ENCODE measurements at regions not wholly inside any gene's neighbourhood (a gene's known extent, or its start where the extent isn't known, plus 50 kb on each side); places are given as distances from the start of the nearest gene placed in this dataset.

DNA sequence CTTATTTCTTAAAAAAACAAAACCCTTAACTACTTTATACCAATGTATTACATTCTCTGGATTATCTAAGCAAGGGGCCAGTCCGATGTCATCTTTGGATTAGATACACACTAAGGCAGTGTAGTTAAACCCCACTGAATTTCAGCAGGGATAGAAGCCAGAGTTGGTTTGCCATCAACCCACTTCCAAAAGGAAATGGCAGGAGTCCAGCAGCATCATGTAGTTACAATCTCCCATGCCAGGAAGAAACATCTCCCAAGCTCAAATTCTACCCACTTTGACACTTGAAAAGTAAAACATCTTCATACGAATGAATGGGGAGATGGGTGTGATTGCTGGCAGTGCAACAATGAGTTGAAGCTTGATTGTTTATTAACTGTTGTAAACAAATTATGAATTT is 203.5 kb upstream of the PLXNC1 start:
- DNase-seq (no peak), ATAC-seq (replicated peaks in 1 of 4) (no peak)
- no peak overlapping the region for H3K27ac ChIP-seq (ENCODE audit: low read length)
- no peaks in the 10 kb centered on the region for H3K9me3 ChIP-seq
- Mint-ChIP-seq H3K27ac (no peak overlapping the region), H3K27me3 (no peaks in the 10 kb centered on the region), H3K4me1 (no peaks in the 10 kb centered on the region), H3K36me3 (peaks cover 9% of the 10 kb centered on the region), H3K4me3 (no peak overlapping the region), H3K9me3 (peaks cover 0 to 14% (median 7%) of the 10 kb centered on the region in 3 donors)
- no peaks in the 10 kb centered on the region for H3K36me3 ChIP-seq (ENCODE audit: control insufficient read depth in 2 of 2, extremely low read depth in 1 of 2, insufficient read depth in 1 of 2, low read length in 1 of 2)
- CTCF ChIA-PET: interaction anchor here in 1 of 2 donors (0.5 kb wide), 1 partner anchor 597 kb away, joined by 4 read pairs; no protein-coding TSS in a partner anchor
- no peaks in the 10 kb centered on the region for H3K27me3 ChIP-seq (replicated peaks in 1 of 2; ENCODE audit: control insufficient read depth in 2 of 2, extremely low read depth in 1 of 2, insufficient read depth in 2 of 2, low read length in 1 of 2)
- 100% methylated on average over 1 of the region's 2 CpGs for WGBS (ENCODE audit: insufficient coverage)
- H3K4me3 ChIP-seq (ENCODE audit: control insufficient read depth in 1 of 2, extremely low read depth in 1 of 2, low read length in 1 of 2): no peak overlapping the region
- H3K4me1 ChIP-seq (ENCODE audit: control insufficient read depth in 1 of 2, extremely low read depth in 1 of 2, insufficient read depth in 2 of 2, low read length in 2 of 2): no peaks in the 10 kb centered on the region
- POLR2A ChIA-PET: no interaction called here

DNA sequence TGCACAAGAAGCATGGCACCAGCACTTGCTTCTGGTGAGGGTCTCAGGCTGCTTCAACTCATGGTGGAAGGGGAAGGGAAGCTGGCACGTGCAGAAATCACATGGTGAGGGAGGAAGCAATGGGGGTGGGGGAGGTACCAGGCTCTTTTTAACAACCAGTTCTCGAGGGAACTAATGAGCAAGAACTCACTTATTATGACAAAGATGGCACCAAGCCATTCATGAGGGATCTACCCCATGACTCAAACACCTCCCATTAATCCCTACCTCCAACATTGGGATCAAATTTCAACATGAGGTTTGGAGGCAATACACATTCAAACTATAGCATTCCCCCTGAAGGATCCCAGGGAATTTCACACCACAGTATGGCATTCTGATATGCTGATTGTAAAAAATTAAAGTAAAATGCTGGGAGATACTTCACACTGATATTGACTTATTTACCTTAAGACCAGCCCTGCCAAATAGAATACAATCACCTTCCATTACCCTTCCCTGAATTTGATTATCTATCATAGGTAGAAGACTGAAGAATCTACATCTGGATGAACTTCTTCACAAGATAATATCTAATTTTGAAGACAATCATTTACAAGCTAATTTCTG is 201.7 kb upstream of the PLXNC1 start:
- CTCF ChIA-PET: interaction anchor here in 1 of 2 donors (0.7 kb wide), 1 partner anchor 768 kb away, joined by 4 read pairs; no protein-coding TSS in a partner anchor
- Mint-ChIP-seq H3K9me3 (peaks cover 0 to 16% (median 7%) of the 10 kb centered on the region in 3 donors), H3K4me3 (no peak overlapping the region)

DNA sequence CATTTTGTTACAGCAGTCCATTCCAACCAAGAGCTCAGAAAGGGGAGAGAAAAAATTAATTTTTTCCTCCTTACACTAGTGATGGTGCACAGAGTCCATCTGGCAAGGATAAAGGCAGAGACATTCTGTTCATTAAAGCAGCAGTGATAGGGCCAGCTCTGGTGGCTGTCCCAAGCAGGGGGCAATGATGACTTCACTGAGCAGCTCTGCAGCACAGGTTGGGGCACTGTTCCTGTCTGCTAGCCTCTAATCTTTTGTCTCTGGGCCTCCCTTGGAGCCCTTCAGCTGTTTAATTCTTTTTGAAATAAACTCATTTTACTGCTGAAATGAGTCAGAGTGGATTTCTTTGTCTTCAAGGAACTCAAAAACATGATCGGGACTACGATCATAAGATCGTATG is 200.9 kb upstream of the PLXNC1 start:
- Histone ChIP-seq H3K4me3 (ENCODE audit: control insufficient read depth in 1 of 2, extremely low read depth in 1 of 2, low read length in 1 of 2) (no peak overlapping the region), H3K36me3 (ENCODE audit: control insufficient read depth in 2 of 2, extremely low read depth in 1 of 2, insufficient read depth in 1 of 2, low read length in 1 of 2) (no peaks in the 10 kb centered on the region), H3K27ac (ENCODE audit: low read length) (no peak overlapping the region), H3K4me1 (ENCODE audit: control insufficient read depth in 1 of 2, extremely low read depth in 1 of 2, insufficient read depth in 2 of 2, low read length in 2 of 2) (no peaks in the 10 kb centered on the region), H3K27me3 (replicated peaks in 1 of 2; ENCODE audit: control insufficient read depth in 2 of 2, extremely low read depth in 1 of 2, insufficient read depth in 2 of 2, low read length in 1 of 2) (peaks cover 0 to 4% of the 10 kb centered on the region in 2 experiments), H3K9me3 (no peaks in the 10 kb centered on the region)
- Mint-ChIP-seq H3K27ac (no peak overlapping the region), H3K4me1 (peaks cover 0 to 6% (median 4%) of the 10 kb centered on the region in 3 donors), H3K27me3 (no peaks in the 10 kb centered on the region), H3K36me3 (peaks cover 9% of the 10 kb centered on the region), H3K4me3 (no peak overlapping the region), H3K9me3 (peaks cover 0 to 16% (median 7%) of the 10 kb centered on the region in 3 donors)
- POLR2A ChIA-PET: interaction anchor here in 1 of 2 donors (0.6 kb wide), 1 partner anchor 138 kb away, joined by 3 read pairs; no protein-coding TSS in a partner anchor
- no peak for ATAC-seq (replicated peaks in 1 of 4)
- DNase-seq: no peak
- CTCF ChIA-PET: interaction anchor here in 1 of 2 donors (0.5 kb wide), 1 partner anchor 269 kb away, joined by 3 read pairs; no protein-coding TSS in a partner anchor
- no CpG with 5 or more reads among the region's 3 CpGs for WGBS (ENCODE audit: insufficient coverage)

More for the DNA sequence above, 201.7 kb upstream of the PLXNC1 start:
- Mint-ChIP-seq H3K27me3 (no peaks in the 10 kb centered on the region), H3K27ac (no peak overlapping the region), H3K4me1 (no peaks in the 10 kb centered on the region), H3K36me3 (peaks cover 9% of the 10 kb centered on the region)
- no peaks in the 10 kb centered on the region for H3K9me3 ChIP-seq
- POLR2A ChIA-PET: no interaction called here
- no peak for ATAC-seq (replicated peaks in 1 of 4)
- no CpG with 5 or more reads among the region's 2 CpGs for WGBS (ENCODE audit: insufficient coverage)
- H3K36me3 ChIP-seq (ENCODE audit: control insufficient read depth in 2 of 2, extremely low read depth in 1 of 2, insufficient read depth in 1 of 2, low read length in 1 of 2): no peaks in the 10 kb centered on the region
- H3K4me3 ChIP-seq (ENCODE audit: control insufficient read depth in 1 of 2, extremely low read depth in 1 of 2, low read length in 1 of 2): no peak overlapping the region
- no peak overlapping the region for H3K27ac ChIP-seq (ENCODE audit: low read length)
- DNase-seq: no peak
- no peaks in the 10 kb centered on the region for H3K4me1 ChIP-seq (ENCODE audit: control insufficient read depth in 1 of 2, extremely low read depth in 1 of 2, insufficient read depth in 2 of 2, low read length in 2 of 2)
- H3K27me3 ChIP-seq (replicated peaks in 1 of 2; ENCODE audit: control insufficient read depth in 2 of 2, extremely low read depth in 1 of 2, insufficient read depth in 2 of 2, low read length in 1 of 2): peaks cover 0 to 4% of the 10 kb centered on the region in 2 experiments

DNA sequence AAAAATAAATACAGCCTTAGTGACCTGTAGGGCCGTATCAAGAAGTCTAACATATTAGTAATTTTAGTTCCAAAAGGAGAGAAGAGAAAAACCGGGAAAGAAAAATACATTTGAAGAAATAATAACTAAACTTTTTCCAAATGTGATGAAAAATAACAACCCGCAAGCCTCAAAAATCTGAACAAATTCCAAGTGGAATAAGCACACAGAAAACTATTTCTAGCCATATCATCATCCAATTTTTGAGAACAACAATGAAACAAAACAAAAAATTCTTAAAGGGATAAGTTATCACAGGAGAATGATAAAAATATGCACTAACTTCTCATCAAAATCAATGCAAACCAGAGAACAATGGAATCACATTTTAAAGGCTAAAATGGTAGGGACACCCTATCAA is 198.1 kb upstream of the PLXNC1 start:
- Mint-ChIP-seq H3K27ac (no peak overlapping the region), H3K4me3 (no peak overlapping the region), H3K9me3 (peaks cover 0 to 16% (median 7%) of the 10 kb centered on the region in 3 donors), H3K4me1 (peaks cover 0 to 7% (median 5%) of the 10 kb centered on the region in 3 donors), H3K36me3 (peaks cover 9% of the 10 kb centered on the region), H3K27me3 (no peaks in the 10 kb centered on the region)
- DNase-seq: no peak
- ATAC-seq (replicated peaks in 1 of 4): no peak
- Histone ChIP-seq H3K36me3 (ENCODE audit: control insufficient read depth in 2 of 2, extremely low read depth in 1 of 2, insufficient read depth in 1 of 2, low read length in 1 of 2) (no peaks in the 10 kb centered on the region), H3K27me3 (replicated peaks in 1 of 2; ENCODE audit: control insufficient read depth in 2 of 2, extremely low read depth in 1 of 2, insufficient read depth in 2 of 2, low read length in 1 of 2) (peaks cover 0 to 4% of the 10 kb centered on the region in 2 experiments), H3K9me3 (no peaks in the 10 kb centered on the region), H3K4me1 (ENCODE audit: control insufficient read depth in 1 of 2, extremely low read depth in 1 of 2, insufficient read depth in 2 of 2, low read length in 2 of 2) (no peaks in the 10 kb centered on the region), H3K4me3 (ENCODE audit: control insufficient read depth in 1 of 2, extremely low read depth in 1 of 2, low read length in 1 of 2) (no peak overlapping the region), H3K27ac (ENCODE audit: low read length) (no peak overlapping the region)
- ChIA-PET CTCF (no interaction called here), POLR2A (no interaction called here)
- no CpG with 5 or more reads among the region's 3 CpGs for WGBS (ENCODE audit: insufficient coverage)

DNA sequence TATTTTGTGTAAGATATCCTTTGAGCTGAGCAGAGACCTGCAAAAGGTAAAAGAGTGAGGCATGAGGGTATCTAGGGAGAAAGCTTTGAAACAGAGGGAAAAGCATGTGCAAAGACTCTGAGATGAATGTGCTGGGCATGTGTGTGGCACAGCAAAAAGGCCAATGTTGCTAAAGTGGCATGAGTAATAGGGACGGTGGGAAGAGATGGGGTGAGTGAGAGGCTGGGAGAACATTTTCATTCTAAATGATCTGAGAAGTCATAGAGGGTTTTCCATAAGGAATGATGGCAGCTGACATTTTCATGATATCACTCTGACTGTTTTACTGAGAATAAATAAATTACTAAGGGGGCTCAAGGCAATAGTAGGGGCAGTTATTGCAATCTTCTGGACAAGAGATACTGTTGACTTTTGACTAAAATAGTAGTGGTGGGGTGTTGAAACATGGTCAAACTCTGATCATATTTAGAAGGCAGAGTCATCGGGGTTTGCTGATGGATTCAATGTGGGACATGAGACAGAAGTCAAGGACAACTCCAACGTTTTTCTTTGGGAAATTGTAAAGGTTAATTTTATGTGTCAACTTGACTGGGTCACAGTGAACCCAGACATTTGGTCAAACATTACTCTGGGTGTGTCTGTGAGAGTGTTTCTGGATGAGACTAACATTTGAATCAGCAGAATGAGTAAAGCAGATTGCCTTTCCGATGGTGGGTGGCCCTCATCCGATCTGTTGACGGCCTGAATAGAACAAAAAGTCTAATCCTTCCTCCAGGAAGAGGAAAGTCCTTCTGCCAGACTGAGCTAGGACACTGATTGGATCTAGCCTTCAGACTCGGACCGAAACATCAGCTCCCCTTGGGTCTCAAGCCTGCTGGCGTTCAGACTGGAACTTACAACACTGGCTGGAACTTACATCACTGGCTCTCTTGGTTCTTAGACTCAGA is 193.9 kb upstream of the PLXNC1 start:
- no peaks in the 10 kb centered on the region for H3K36me3 ChIP-seq (ENCODE audit: control insufficient read depth in 2 of 2, extremely low read depth in 1 of 2, insufficient read depth in 1 of 2, low read length in 1 of 2)
- ChIA-PET POLR2A (no interaction called here), CTCF (interaction anchor here in 1 of 2 donors (0.8 kb wide), 1 partner anchor 284 kb away, joined by 3 read pairs; no protein-coding TSS in a partner anchor)
- no peak overlapping the region for H3K27ac Mint-ChIP-seq
- no peak for DNase-seq
- H3K9me3 ChIP-seq: no peaks in the 10 kb centered on the region
- H3K27me3 ChIP-seq (replicated peaks in 1 of 2; ENCODE audit: control insufficient read depth in 2 of 2, extremely low read depth in 1 of 2, insufficient read depth in 2 of 2, low read length in 1 of 2): peaks cover 0 to 4% of the 10 kb centered on the region in 2 experiments
- peaks cover 5% of the 10 kb centered on the region for H3K36me3 Mint-ChIP-seq
- peaks cover 6 to 14% (median 13%) of the 10 kb centered on the region in 3 donors for H3K9me3 Mint-ChIP-seq
- no peak overlapping the region for H3K27ac ChIP-seq (ENCODE audit: low read length)
- no peak for ATAC-seq (replicated peaks in 1 of 4)
- no peak overlapping the region for H3K4me3 ChIP-seq (ENCODE audit: control insufficient read depth in 1 of 2, extremely low read depth in 1 of 2, low read length in 1 of 2)
- H3K4me1 ChIP-seq (ENCODE audit: control insufficient read depth in 1 of 2, extremely low read depth in 1 of 2, insufficient read depth in 2 of 2, low read length in 2 of 2): no peaks in the 10 kb centered on the region
- H3K4me1 Mint-ChIP-seq: peaks cover 0 to 7% (median 5%) of the 10 kb centered on the region in 3 donors
- no peak overlapping the region for H3K4me3 Mint-ChIP-seq
- WGBS (ENCODE audit: insufficient coverage): 76% methylated on average over 7 of the region's 9 CpGs
- no peaks in the 10 kb centered on the region for H3K27me3 Mint-ChIP-seq

DNA sequence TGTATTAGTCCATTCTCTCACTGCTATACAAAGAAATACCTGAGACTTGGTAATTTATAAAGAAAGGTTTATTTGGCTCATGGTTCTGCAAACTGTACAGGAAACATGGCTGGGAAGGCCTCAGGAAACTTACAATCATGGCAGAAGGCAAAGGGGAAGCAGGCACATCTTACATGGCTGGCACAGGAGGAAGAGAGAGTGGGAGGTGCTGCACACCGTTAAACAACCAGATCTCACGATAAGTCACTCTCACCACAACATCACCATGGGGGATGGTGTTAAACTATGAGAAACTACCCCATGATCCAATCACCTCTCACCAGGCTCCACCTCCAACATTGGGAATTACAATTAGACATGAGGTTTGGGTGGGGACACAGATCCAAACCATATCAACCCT is 191.8 kb upstream of the PLXNC1 start:
- ATAC-seq (replicated peaks in 1 of 4) (no peak), DNase-seq (no peak)
- Histone ChIP-seq H3K4me3 (ENCODE audit: control insufficient read depth in 1 of 2, extremely low read depth in 1 of 2, low read length in 1 of 2) (no peak overlapping the region), H3K4me1 (ENCODE audit: control insufficient read depth in 1 of 2, extremely low read depth in 1 of 2, insufficient read depth in 2 of 2, low read length in 2 of 2) (no peaks in the 10 kb centered on the region), H3K9me3 (no peaks in the 10 kb centered on the region), H3K27me3 (replicated peaks in 1 of 2; ENCODE audit: control insufficient read depth in 2 of 2, extremely low read depth in 1 of 2, insufficient read depth in 2 of 2, low read length in 1 of 2) (no peaks in the 10 kb centered on the region), H3K36me3 (ENCODE audit: control insufficient read depth in 2 of 2, extremely low read depth in 1 of 2, insufficient read depth in 1 of 2, low read length in 1 of 2) (no peaks in the 10 kb centered on the region), H3K27ac (ENCODE audit: low read length) (no peak overlapping the region)
- ChIA-PET CTCF (no interaction called here), POLR2A (no interaction called here)
- no CpG with 5 or more reads among the region's 2 CpGs for WGBS (ENCODE audit: insufficient coverage)
- no peaks in the 10 kb centered on the region for H3K27me3 Mint-ChIP-seq
- H3K4me1 Mint-ChIP-seq: peaks cover 0 to 7% (median 5%) of the 10 kb centered on the region in 3 donors
- peaks cover 4% of the 10 kb centered on the region for H3K36me3 Mint-ChIP-seq
- H3K4me3 Mint-ChIP-seq: no peak overlapping the region
- H3K27ac Mint-ChIP-seq: no peak overlapping the region
- H3K9me3 Mint-ChIP-seq: peaks cover 11 to 12% (median 11%) of the 10 kb centered on the region in 3 donors
